Ureter (tissue), 1 donor: ENCODE measurements at regions not wholly inside any gene's neighbourhood (a gene's known extent, or its start where the extent isn't known, plus 50 kb on each side); places are given as distances from the start of the nearest gene placed in this dataset.
A peak's percentile ranks its signal among the peaks of the same experiment; 100 is the strongest.
"Not testable (repeated sequence)": the region's sequence is repeated elsewhere in the genome, so short reads cannot be mapped to it uniquely, and the experiment has no call there.

ENCODE experiments used
- DNase-seq: peaks from one replicate; pipeline ENCODE4 v3.0.0-alpha.2; 2020; ENCODE audit warnings: low spot score
- donor health status: DM: yes; HTN: yes; CAD: no.

DNA sequence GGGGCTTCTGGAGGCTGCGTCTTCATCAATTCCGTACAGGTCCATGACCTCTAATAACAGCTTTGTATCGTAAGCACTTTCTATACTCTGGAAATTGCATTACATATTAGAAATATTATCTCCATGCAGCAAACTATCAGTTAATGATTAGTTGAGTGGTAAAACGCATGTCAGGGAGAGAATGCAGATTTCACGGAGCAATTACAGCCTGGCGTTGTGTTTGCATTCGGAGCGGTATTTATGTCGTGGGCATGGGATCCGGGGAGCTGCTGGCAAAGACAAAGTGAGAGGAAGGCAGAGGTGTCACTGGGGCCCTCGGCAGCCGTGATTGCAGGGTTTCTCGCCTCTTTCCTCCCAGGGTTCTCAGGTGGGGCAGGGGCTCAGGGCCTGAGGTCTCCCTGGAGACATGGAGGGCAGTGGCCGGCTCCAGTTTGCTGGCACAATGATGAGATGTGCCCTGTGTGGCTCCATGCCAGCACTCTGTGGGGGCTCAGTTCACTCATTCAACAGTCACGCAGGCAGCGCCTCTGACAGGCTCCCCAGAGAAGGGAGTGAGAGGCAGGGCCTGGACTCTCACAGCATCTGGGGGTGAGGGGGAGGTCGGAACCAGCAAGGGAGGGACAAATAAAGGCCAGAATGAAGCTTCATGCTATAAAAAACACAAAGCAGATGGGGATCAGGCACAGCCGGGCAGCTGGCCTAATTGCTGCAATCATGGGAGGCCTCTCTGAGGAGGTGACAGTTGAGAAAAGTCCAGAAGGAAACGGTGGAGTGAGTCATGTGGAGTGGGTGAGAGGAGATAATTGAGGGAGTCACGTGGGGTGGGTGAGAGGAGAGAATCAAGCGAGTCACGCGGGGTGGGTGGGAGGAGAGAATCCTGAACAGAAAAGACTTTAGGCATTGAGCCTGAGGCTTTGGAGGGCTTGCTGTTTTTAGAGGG is 1002.7 kb downstream of the BRD1 start:
- no peak for DNase-seq

DNA sequence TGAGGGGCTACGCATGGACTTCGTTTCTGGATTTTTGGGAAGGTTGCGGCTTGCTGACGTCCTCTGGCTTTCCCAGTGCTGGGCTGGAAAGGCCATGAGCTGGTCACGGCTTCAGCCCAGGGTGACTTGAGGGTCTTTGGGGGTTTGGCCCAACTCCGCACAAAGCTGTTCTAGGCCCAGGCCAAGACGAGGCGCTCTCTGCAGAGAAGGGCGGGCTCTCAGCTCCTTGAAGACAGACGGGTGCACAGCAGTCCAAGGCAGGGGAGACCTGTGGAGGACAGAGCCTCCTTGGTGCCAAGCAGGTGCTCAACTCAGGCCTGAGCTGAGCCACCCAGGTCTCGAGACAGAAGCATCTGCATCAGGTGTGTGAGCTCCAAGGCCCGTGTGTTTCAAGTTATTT is 1003.7 kb downstream of the BRD1 start:
- DNase-seq: no peak

DNA sequence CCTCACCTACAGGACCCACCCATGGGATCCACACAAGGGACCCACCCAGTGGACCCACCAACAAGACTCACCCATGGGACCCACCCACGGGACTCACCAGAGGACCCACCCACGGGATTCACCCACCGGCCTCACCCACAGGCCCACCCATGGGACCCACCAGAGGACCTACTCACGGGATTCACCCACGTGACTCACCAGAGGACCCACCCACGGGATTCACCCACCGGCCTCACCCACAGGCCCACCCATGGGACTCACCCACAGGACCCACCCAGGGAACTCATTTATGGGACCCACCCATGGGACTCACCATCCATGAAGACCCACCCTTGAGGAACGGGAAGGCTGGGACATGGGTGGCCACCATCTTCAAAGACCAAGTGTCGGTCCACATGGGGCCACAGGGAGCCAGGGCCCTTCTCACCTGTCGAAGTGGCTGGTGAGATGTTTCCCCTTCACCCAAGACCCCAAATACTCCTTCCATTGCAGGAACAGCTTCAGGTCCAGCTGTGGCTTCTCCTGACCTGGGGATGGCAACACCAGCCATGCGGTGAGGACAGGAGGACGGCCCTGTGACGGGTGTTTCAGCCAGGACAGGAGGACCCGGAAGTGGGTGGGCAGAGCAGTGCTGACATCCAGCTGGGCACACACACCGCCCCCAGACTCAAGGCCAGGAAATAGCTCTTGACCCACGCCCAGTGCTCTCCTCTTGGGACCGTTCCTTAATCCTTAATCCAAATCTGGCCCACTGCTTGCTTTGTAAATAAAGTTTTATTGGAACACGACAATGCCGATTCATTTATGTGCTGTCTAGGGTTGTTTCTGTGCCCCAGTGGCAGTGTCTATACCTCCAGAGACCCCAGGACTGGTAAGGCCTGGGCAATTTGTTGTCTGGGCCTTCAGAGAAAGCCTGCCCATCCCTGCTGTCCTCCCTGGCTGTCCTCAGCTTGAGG is 1005.1 kb downstream of the BRD1 start:
- no peak for DNase-seq

DNA sequence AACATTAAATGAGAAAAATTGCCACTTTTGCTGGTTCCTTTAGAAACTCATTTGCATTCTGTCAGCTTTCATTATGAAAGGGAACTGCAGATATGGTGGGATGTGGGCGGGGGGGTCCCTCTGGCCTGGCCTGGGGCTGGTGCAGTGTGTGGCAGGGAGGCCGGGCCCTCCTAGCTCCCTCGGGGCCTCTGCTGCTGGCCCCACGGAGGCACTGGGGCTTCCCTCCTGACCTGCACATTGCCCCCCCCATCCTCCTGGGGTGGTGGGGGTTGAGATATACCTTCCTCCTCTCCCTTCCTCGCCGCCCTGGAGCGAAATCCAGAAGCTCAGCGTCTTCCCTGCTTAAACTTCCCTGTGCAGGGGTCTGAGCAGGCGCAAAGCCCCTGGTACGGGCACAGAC is 1005.9 kb downstream of the BRD1 start:
- no peak for DNase-seq

DNA sequence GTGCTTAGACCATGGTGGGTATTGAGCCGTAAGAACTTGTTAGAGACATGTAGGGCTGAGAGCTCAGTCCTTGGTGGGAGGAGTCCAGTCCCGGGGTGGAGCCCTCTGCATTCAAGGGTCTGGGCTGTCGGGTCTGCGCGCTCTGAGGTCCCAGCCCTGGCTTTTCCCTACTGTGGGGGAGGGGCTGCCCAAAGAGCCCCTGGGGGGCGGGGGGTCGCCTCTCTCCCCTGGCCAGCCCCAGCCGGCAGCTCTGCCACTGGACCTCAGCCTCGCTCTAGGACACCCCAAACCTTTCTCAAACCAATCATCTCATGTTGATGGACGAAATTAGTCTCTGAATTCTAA is 1006.4 kb downstream of the BRD1 start:
- DNase-seq: no peak

DNA sequence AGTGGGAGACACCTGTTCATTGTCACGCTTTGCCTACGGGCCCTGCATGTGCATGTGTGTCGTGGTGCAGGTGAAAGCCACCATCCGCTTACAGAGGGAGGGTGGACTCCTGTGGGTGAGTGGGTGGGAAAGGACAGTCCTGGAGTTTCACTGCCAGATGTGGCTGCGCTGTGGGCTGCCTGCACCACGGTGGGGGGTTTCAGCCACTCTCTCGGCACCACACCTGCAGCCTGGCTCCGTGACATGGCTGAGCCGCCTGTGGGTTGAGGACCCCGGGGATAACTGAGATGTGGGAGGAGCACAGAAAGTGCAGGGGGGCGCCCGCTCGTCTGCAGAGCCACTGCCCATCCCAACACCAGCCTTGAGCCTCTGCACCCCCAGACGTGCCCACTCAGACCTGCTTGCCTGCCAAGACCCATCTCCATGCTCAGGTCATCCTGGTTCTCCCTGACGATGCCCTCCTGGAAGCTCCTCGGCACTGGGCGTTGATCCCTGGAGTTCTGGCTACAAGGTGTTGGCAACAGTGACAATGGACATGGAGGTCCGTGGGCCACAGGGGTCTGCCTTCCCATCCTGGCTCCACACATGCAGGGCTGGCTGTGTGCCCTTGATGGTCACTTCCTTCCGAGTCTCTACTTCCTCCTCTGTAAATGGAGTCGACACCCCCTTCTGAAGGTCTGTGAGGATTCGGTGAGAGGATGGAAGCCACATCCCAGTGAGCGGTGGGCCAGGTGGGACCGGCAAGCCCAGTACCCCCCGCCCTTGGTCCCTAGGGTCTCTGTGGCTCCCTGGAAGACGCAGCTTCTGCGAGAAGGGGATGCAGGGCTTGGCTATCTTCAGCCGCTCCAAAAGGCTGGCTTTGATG is 1007.0 kb downstream of the BRD1 start:
- DNase-seq: no peak

DNA sequence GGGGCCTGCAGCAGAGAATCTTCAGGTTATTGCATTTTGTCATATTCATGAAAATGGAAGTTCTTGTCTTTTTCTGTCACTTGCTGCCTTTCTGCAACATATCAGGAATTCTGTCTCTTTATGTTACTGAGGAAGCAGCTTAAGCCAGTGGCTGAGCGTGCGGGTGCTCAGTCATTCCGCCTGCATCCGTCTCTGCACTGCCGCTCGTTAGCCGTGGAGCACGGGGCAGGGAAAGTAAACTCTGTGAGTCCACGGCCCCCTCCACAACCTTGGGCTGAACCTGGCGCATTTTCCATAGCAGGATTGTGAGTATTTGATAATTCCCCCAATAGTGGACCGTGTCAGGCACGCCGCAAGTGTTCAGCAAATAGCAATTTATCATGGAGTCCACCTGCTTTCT is 1007.7 kb downstream of the BRD1 start:
- DNase-seq: no peak

DNA sequence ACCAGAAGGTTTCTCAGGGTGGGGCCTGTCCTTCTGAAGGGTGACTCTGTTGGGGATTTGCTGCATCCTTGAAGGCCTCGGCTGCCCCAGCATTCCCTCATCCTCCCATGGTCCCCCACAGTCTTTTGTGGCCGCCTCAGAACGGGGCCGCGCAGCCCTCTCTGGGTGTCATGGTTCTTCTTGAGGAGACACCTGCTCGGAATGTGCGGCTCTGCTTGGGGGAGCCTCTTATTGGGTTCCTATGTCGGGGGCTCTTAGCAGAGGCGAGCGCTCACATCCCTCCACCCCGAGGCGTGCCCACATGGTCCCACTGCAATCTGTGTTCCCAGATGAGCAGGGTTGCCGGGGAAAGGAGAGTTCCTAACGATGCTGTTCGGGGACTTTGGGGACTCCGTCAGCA is 1008.4 kb downstream of the BRD1 start:
- no peak for DNase-seq

DNA sequence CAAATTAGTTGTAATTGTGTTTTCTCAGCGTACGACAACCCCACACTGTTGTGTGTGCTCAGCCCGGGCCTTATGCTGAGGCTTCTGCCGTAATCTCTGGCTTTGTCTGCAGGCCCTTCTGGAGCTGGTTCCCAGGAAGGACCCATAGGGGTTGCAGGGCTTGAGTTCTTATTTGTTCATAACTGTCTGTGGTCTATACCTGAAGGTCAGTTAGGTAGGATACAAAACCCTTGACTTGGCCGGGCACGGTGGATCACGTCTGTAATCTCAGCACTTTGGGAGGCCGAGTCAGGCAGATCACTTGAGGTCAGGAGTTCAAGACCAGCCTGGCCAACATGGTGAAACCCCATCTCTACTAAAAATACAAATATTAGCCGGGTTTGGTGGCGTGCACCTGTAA is 1010.2 kb downstream of the BRD1 start:
- DNase-seq: not testable (repeated sequence)

DNA sequence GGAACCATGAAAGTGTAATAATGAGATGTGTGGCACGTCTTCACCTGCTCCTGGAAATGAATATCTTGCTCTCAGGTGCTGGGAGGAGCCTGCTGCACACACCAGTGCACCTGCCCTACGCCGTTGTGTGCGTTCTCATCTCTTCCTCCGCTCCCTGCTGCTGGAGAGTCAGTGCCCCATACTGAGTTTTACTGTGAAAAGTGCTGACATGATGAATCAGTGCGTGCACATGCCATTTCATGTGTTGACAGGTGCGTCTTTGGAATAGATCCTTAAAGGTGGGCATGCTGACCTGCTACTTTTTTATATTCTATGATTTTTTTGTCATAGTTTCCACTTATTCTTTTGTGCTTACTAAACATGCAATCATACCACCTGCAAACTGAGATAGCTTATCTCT is 1015.8 kb downstream of the BRD1 start:
- no peak for DNase-seq

DNA sequence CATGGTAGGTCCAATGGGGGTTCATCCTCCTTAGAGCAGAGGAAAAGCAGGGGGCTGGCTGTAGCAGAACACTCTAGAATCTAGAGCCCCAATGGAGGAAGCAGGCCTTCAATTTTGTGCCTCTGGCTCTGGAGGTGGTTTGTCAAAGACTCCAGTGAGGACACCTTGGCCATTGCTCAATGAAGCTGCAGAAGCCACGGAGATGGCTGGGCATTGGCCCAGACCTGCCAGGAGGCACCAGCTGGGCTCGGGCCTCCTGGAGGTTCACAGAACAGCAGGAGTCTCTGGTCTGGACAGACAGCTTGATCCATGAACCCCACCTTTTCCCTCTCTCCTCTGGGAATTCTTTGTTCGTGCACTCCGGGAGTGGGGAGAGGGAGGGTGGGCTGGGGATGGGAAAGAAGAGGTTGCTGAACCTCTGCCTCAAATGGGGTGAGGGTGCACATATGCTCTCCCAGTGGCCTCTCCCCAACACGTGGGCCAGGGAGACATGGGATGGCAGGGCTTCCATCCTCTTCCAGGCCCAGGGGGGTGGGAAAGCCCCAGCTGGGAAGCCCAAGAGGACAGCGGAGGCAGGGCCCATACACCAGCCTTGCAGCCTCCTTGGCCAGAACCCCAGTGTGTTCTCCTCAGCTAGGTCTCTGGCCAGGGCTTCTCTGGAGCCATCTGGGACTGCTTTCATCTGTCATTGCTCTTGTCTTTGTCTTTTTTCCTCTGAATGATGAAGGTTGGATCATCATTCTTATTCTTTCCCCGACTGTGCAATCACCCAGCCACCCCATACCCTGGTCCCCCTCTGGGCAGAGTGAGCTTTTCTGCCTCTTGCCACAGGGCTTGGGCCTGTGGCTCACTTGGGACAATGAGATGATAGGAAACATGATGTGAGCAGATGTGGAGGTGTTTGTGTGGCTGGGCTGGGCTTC is 1019.4 kb downstream of the BRD1 start:
- DNase-seq: no peak

DNA sequence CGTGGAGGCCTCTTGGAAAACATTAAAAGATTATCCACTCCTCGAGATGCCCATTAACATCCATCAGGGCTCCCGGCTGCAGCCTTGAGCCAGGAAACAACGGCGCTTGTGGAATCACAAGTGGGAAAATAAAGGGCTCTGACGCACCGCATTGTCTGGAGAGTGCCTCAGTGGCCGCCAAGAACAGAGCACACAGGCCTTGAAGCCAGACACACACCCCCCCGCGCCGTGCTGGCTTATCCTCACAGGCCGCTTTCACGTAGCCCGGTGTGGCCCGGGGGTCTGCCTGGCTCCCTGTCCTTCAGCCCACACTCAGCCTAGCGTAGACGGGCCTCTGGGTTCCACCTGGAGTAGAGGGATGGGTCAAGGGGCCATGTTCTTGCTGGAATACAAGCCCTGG is 1020.5 kb downstream of the BRD1 start:
- DNase-seq: no peak

DNA sequence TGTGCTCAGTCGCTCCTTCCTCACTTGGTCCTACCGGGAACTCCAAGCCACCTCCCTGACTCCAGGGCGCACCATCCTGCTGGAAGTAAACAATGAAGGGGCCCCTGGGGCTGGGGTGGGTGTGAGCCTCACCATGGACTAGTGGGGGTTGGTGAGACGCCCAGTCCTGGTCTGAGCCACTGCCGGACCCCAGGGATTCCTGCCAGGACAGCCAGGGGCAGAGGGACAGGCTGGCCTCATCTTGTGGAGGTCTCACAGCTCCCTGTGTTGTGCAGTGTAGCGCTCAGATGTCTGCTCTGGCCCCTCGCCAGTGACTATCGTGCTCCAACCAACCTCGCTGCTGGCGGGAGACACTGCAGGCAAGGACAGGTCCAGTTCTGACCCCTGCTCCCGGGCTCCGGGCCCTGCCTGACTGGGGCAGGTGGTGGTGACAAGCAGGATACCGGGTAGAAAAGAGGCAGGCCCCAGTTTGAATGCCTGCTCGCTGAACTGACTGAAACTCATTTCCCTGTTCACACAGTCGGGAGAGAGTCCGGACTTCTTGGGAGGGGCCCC is 1021.4 kb downstream of the BRD1 start:
- DNase-seq: peak; percentile 37

DNA sequence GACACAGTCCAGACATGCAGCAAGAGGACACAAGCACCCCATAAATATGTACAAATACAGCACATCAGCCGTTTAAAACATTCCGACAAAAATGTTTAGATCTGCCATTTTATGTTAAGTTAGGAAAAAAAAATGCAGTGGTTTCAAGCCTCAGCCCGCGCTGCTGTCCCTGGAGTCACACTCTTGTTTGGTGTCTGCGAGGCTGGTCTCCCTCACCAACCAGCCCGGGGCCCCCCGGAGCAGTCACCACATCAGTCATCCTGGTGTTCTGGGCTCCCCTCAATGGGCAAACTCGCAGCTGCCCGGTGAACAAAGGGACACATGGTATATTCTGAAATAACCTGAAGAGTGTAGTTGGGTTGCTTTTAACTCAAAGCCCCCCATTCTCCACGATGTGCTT is 1022.2 kb downstream of the BRD1 start:
- DNase-seq: no peak

DNA sequence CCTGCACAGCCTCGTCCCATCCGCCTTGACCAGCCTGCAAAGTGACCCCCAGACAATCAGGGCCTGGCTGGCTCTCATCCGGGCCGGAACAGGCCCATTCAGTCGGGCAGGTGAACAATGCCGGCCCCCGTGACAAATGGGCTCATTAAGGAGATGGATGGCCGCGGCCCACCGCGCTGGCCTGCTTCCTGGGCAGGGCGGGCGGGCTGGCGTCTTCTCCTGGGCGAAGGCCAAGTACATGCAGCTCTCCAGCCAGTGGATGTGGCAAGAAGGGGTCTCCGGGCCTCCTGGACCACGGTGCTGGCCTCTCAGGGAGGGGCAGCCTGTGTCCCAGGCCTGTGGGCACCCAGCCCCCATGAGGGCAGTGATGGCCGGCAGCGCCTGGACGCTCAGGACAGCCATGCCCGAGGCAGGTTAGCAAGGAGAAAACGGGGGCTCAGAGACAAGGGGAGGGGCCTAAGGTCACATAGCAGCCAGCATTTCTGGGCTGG is 1022.8 kb downstream of the BRD1 start:
- no peak for DNase-seq

DNA sequence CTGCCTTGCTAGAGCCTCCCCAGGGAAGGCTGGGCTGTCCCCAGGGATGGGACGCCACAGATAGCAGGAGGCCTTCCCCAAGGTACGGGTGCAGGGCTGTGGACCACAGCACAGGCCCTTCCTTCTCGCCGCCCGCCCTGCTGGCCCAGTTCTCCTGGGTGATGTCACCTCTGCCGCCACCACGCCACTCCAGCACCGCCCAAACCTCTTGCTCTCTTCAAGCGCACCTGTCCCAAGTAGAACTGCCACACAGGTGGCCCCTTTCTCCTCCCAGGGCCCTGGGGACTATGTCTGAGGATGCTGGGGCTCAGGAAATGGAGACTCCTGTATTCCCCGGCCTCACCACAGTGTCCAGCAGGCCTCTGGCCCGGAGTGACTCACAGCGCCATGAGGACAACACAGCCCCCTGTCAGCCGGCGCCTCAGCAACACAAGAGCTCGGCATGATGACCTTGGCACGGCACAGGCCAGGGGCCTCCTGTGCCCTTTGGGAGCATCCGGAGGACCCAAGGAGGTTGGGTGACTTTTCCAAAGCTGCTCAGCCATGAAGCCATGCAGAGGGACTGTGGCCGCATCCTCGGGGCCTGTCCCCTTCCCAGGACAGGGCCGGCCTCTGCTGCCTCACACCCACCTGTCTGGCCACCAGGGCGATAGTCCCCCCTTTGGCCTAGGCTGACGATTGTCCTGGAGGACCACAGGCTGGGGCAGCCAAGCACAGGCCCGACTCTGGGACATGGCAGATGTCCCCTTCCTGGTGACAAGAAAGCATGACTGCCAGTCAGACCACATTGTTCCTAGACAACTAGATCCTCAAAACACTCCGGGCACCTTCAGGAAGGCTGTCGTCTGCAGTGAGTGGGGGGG is 1023.5 kb downstream of the BRD1 start:
- DNase-seq: peak; percentile 12

DNA sequence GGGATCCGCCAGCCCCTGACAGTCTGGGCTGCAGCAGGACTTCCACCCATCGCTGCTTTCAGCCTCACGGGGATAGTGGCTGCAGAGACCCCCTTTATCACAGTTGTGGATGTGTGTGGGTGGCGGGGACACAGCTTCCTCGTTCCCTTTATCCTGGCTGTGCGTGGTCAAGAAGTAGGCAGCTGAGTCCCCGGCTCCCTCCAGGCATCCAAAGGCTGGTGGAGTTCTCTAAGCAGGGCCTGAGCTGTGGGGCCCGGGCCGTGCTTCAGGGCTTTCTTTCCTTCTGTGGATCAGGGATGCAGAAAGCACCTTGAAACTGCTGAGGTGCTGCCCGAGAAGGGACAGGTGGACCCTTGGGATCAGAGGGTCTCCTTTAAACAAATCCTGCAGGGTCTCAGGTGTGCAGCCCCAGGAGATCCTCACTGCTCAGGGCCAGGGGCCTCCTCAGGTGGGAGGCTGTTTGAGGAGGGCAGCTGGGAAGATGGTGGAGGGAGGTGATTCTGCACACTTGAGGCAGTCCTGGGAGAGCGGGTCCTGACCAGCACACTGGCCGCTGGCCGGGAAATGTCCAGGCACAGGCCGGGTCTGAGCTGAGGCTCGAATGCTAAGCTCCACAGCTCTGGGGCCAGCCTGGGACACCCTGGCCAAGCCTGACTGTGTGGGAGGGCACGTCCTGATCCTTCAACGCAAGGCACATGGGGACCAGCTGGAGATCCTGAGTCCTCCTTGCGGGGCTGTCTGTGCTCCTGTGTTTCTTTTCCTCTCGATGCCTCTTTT is 1024.3 kb downstream of the BRD1 start:
- peak; percentile 38 for DNase-seq

DNA sequence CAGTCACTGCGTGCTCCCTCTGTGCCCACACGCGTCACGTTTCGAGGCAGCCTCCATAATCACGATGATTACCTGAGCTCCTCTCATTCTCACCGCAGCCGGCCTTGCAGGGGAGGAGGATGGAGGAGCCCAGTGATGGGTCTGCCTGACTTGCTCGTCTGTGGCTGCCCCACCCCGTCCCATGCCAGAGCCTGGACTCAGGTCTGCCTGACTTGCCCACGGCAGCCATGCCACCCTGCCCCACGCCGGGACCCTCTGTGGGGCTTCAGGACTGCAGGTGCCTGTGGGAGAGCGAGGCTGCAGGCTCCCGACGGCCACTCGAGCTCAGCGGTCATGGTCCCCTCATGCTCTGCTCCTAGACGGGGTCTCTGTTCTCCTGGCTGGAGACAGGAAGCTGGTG is 1025.1 kb downstream of the BRD1 start:
- peak; percentile 40 for DNase-seq
